BJ (cell line): ENCODE measurements at regions not wholly inside any gene's neighbourhood (a gene's known extent, or its start where the extent isn't known, plus 50 kb on each side); places are given as distances from the start of the nearest gene placed in this dataset.

Experiments
- CTCF ChIA-PET: fragments of 350-600 bp; formaldehyde crosslinking; extraction: SDS; loops from one replicate; lab custom pipeline; 2021; ENCODE audit warnings: antibody characterized with exemption, inconsistent platforms; lab: Yijun Ruan, JAX
- POLR2A ChIA-PET: fragments of 300-600 bp; sonication (Branson Sonifier 250); formaldehyde crosslinking; extraction: SDS; loops from one replicate; lab custom pipeline; 2021; ENCODE audit warnings: antibody characterized with exemption; lab: Charles Lee
- DNase-seq: peaks from one replicate; pipeline ENCODE4 v3.0.0-alpha.2; 2011; ENCODE audit warnings: low read depth
- H3K27me3 ChIP-seq: 2 replicates; pipeline ENCODE4 v1.6.0; 2011; ENCODE audit warnings: low read length; ENCODE audit not compliant: control insufficient read depth, insufficient read depth
- H3K36me3 ChIP-seq: 2 replicates; pipeline ENCODE4 v1.5.1; 2011; ENCODE audit warnings: low read length; ENCODE audit not compliant: control insufficient read depth, insufficient read depth
- H3K4me3 ChIP-seq: 2 replicates; pipeline ENCODE4 v1.5.1; 2011; ENCODE audit warnings: low read depth, mild to moderate bottlenecking, control low read depth, low read length
- TF ChIP-seq, protein P1 (sequence below): IDR thresholded peaks from 2 replicates; pipeline ENCODE4 v1.5.1; 2011; ENCODE audit warnings: low read depth, mild to moderate bottlenecking, control low read depth, inconsistent platforms, low read length, moderate library complexity; ENCODE audit not compliant: insufficient read depth

DNA sequence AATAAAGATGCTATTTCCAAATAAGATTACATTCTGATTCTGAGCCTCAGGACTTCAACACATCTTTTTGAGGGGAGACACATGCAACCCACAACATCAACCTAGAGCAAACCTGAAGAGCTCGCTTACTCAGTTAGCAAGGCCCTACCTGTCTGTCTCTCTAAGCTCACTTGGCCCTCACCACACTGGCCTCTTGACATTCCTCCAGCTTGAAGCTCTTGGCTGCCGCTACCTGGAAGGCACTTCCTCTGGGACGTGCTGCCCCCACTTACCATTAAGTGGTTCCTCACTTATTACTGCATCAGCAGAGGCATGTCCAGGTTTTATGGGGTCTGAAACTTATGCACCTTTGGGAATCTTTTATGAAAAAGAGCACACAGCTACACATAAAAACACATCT lies 354.8 kb downstream of the GALC start:
- no peaks in the 10 kb centered on the region for H3K36me3 ChIP-seq
- no peak for DNase-seq
- TF ChIP-seq, protein P1, sequence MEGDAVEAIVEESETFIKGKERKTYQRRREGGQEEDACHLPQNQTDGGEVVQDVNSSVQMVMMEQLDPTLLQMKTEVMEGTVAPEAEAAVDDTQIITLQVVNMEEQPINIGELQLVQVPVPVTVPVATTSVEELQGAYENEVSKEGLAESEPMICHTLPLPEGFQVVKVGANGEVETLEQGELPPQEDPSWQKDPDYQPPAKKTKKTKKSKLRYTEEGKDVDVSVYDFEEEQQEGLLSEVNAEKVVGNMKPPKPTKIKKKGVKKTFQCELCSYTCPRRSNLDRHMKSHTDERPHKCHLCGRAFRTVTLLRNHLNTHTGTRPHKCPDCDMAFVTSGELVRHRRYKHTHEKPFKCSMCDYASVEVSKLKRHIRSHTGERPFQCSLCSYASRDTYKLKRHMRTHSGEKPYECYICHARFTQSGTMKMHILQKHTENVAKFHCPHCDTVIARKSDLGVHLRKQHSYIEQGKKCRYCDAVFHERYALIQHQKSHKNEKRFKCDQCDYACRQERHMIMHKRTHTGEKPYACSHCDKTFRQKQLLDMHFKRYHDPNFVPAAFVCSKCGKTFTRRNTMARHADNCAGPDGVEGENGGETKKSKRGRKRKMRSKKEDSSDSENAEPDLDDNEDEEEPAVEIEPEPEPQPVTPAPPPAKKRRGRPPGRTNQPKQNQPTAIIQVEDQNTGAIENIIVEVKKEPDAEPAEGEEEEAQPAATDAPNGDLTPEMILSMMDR = no peak
- POLR2A ChIA-PET = no interaction called here
- CTCF ChIA-PET = no interaction called here
- no peaks in the 10 kb centered on the region for H3K27me3 ChIP-seq
- H3K4me3 ChIP-seq = no peak overlapping the region

DNA sequence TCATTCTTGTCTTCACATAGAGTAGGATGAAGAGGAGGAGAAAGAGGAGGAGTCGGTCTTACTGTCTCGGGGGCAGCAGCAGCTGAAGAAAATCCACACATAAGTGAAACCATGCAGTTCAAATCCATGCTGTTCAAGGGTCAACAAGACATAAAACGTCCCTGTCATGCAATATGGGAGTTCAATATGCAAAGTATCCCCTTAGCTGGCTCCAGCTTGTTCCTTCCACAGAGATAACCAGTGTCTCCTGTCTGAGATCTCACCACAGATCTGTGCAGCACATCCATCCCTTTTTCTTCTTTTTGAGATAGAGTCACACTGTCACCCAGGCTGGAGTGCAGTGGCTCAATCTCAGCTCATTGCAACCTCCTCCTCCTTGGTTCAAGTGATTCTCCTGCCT lies 357.5 kb downstream of the GALC start:
- Histone ChIP-seq H3K27me3 (no peaks in the 10 kb centered on the region), H3K36me3 (no peaks in the 10 kb centered on the region), H3K4me3 (no peak overlapping the region)
- TF ChIP-seq, protein P1 = no peak
- POLR2A ChIA-PET = no interaction called here
- CTCF ChIA-PET = interaction anchor here (0.8 kb wide), 1 partner anchor 30 kb away, joined by 3 read pairs; no protein-coding TSS in a partner anchor
- no peak for DNase-seq

DNA sequence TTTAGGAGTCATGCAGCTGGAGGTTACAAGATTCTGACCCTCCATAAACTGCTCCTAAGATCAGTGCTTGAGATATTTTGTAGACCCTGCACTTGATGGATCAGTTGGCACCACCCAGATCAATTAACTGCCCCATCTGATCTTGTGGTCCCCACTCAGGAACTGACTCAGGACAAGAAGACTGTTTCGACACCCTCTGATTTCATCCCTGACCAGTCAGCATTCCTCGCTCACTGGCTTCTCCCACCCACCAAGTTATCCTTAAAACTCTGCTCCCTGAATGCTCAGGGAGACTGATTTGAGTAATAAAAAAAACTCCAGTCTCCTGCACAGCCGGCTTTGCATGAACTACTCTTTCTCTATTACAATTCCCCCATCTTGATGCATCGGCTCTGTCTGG lies 360.2 kb downstream of the GALC start:
- TF ChIP-seq, protein P1 = no peak
- ChIA-PET CTCF (no interaction called here), POLR2A (no interaction called here)
- no peak overlapping the region for H3K4me3 ChIP-seq
- H3K36me3 ChIP-seq = no peaks in the 10 kb centered on the region
- no peak for DNase-seq
- no peaks in the 10 kb centered on the region for H3K27me3 ChIP-seq

DNA sequence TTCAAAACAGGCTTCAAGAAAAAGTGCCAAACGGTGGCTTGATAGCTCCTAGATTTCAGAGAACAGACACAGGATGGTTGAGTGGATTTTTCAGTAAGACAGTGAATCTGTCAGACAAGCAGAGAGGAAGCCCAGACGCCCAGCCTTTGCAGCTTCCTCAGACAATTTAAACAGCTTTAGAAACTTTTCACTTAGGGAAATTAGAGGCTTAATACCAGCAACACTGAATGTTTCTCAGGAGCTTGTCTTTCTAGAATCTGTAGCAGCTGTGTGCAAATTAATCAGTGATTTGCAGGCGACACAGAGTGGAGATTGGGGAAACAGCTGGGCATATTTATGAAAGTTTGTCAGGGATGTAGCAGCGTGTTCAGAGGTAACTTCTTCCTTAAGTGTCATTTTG lies 362.1 kb downstream of the GALC start:
- CTCF ChIA-PET = no interaction called here
- DNase-seq = no peak
- TF ChIP-seq, protein P1 = no peak
- Histone ChIP-seq H3K4me3 (no peak overlapping the region), H3K27me3 (no peaks in the 10 kb centered on the region), H3K36me3 (no peaks in the 10 kb centered on the region)
- POLR2A ChIA-PET = no interaction called here

DNA sequence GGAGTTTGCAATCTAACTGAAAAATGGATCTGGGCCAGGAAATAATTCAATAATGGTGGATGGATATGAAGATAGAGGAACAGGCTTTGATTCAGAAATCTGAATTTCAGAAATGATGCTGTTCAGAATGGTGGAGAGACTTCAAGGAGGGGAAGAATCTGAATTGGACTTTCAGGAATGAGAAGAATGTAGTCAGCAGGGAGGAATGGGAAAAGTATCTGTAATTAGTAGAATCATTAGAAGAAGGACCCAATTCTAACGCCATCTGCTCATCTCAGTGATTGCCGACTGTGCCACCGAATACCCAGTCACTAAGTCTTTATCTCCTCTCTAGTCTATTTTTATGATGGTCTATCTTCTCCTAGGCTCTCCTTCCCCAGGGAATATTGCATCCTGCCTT lies 363.2 kb downstream of the GALC start:
- Histone ChIP-seq H3K4me3 (no peak overlapping the region), H3K36me3 (no peaks in the 10 kb centered on the region), H3K27me3 (no peaks in the 10 kb centered on the region)
- TF ChIP-seq, protein P1 = no peak
- ChIA-PET POLR2A (no interaction called here), CTCF (interaction anchor here (0.8 kb wide), 1 partner anchor 23 kb away, joined by 3 read pairs; no protein-coding TSS in a partner anchor)
- no peak for DNase-seq
